OCI-LY1 (cell line): ENCODE measurements at regions not wholly inside any gene's neighbourhood (a gene's known extent, or its start where the extent isn't known, plus 50 kb on each side); places are given as distances from the start of the nearest gene placed in this dataset.

Source experiments
- H2AFZ ChIP-seq: fragments of 200-600 bp; sonication (generic), shearing (Covaris generic); 2 replicates; pipeline ENCODE4 v1.6.0; 2014; ENCODE audit warnings: antibody characterized with exemption, mild to moderate bottlenecking, low read length
- H3F3A ChIP-seq: fragments of 200-600 bp; sonication (generic), shearing (Covaris generic); 2 replicates; pipeline ENCODE4 v1.6.0; 2014; ENCODE audit warnings: mild to moderate bottlenecking, antibody characterized with exemption, low read length, moderate library complexity; ENCODE audit not compliant: insufficient read depth
- H3K27ac ChIP-seq: fragments of 200-600 bp; sonication (generic); 2 replicates; pipeline ENCODE4 v1.5.1; 2014; ENCODE audit warnings: low read length, mixed run types, mild to moderate bottlenecking, low read depth; ENCODE audit not compliant: poor library complexity, severe bottlenecking
- H3K27me3 ChIP-seq: fragments of 200-600 bp; sonication (generic); 2 replicates; pipeline ENCODE4 v1.6.0; 2014; ENCODE audit warnings: antibody characterized with exemption, mild to moderate bottlenecking, low read length, moderate library complexity; ENCODE audit not compliant: insufficient read depth
- H3K36me3 ChIP-seq: fragments of 200-600 bp; sonication (generic); 2 replicates; pipeline ENCODE4 v1.6.1; 2014; ENCODE audit warnings: mild to moderate bottlenecking, antibody characterized with exemption, low read length, moderate library complexity, mixed read lengths; ENCODE audit not compliant: insufficient read depth
- H3K4me1 ChIP-seq: fragments of 200-600 bp; sonication (generic); 2 replicates; pipeline ENCODE4 v1.5.1; 2014; ENCODE audit warnings: mild to moderate bottlenecking, low read length, moderate library complexity; ENCODE audit not compliant: insufficient read depth, severe bottlenecking
- H3K4me2 ChIP-seq: fragments of 200-600 bp; sonication (generic), shearing (Covaris generic); 2 replicates; pipeline ENCODE4 v1.6.1; 2014; ENCODE audit warnings: low read length
- H3K4me3 ChIP-seq: fragments of 200-600 bp; sonication (generic); 2 replicates; pipeline ENCODE4 v1.5.1; 2014; ENCODE audit warnings: low read length, low read depth, mild to moderate bottlenecking, mixed read lengths; ENCODE audit not compliant: poor library complexity, severe bottlenecking
- H3K79me2 ChIP-seq: fragments of 200-600 bp; shearing (Covaris generic); 2 replicates; pipeline ENCODE4 v1.6.1; 2016; ENCODE audit warnings: mixed run types, low read length, mixed read lengths; ENCODE audit not compliant: insufficient read depth
- H3K9ac ChIP-seq: fragments of 200-600 bp; sonication (generic), shearing (Covaris generic); 2 replicates; pipeline ENCODE4 v1.6.1; 2014; ENCODE audit warnings: mild to moderate bottlenecking, low read length, mixed read lengths
- H3K9me2 ChIP-seq: fragments of 200-600 bp; sonication (generic), shearing (Covaris generic); 2 replicates; pipeline ENCODE4 v1.6.1; 2014; ENCODE audit warnings: low read depth, mild to moderate bottlenecking, low read length, mixed read lengths
- H3K9me3 ChIP-seq: fragments of 200-600 bp; shearing (Covaris generic); 2 replicates; pipeline ENCODE4 v1.6.1; 2014; ENCODE audit warnings: low read length, mixed read lengths
- H4K20me1 ChIP-seq: fragments of 200-600 bp; sonication (generic), shearing (Covaris generic); 2 replicates; pipeline ENCODE4 v1.6.0; 2016; ENCODE audit warnings: mild to moderate bottlenecking, low read length; ENCODE audit not compliant: insufficient read depth
- CTCF ChIP-seq: fragments of 200-600 bp; sonication (generic), shearing (Covaris generic); IDR thresholded peaks from 2 replicates; pipeline ENCODE4 v1.5.1; 2017; ENCODE audit warnings: mild to moderate bottlenecking, antibody characterized with exemption, low read length, moderate library complexity, mixed read lengths
- EZH2 ChIP-seq: fragments of 200-600 bp; sonication (generic), shearing (Covaris generic); IDR thresholded peaks from 2 replicates; pipeline ENCODE4 v1.8.0; 2017; ENCODE audit warnings: borderline replicate concordance, mixed run types, mild to moderate bottlenecking, antibody characterized with exemption, low read length, moderate library complexity, mixed read lengths

- no peaks in the 10 kb centered on the region for H3K4me1 ChIP-seq
- no peaks in the 10 kb centered on the region for H3K9me2 ChIP-seq
- no peak overlapping the region for H3K27ac ChIP-seq
- no peak for TF ChIP-seq CTCF
- TF ChIP-seq EZH2, result no peak
- no peaks in the 10 kb centered on the region for H4K20me1 ChIP-seq
- no peaks in the 10 kb centered on the region for H3K79me2 ChIP-seq
- H3K27me3 ChIP-seq, result no peaks in the 10 kb centered on the region
- no peaks in the 10 kb centered on the region for H3F3A ChIP-seq
- no peaks in the 10 kb centered on the region for H3K36me3 ChIP-seq
- H2AFZ ChIP-seq, result no peak overlapping the region
- no peak overlapping the region for H3K4me3 ChIP-seq
- H3K9ac ChIP-seq, result no peak overlapping the region
- no peaks in the 10 kb centered on the region for H3K9me3 ChIP-seq
- no peak overlapping the region for H3K4me2 ChIP-seq
These were observed 531.2 kb upstream of the VRK2 start for GRCh38 chr2:57515366-57515765.

GRCh38 chr2:57516698-57517340 is 529.8 kb upstream of the VRK2 start:
- no peaks in the 10 kb centered on the region for H3K9me2 ChIP-seq
- no peaks in the 10 kb centered on the region for H4K20me1 ChIP-seq
- H2AFZ ChIP-seq, result no peak overlapping the region
- H3K36me3 ChIP-seq, result no peaks in the 10 kb centered on the region
- no peaks in the 10 kb centered on the region for H3K4me1 ChIP-seq
- H3K9me3 ChIP-seq, result no peaks in the 10 kb centered on the region
- no peak overlapping the region for H3K4me3 ChIP-seq
- H3K27me3 ChIP-seq, result no peaks in the 10 kb centered on the region
- H3K4me2 ChIP-seq, result no peak overlapping the region
- TF ChIP-seq CTCF (peak; percentile 57), EZH2 (no peak)
- H3K79me2 ChIP-seq, result no peaks in the 10 kb centered on the region
- H3K27ac ChIP-seq, result no peak overlapping the region
- no peaks in the 10 kb centered on the region for H3F3A ChIP-seq
- H3K9ac ChIP-seq, result no peak overlapping the region

- H3K27me3 ChIP-seq, result no peaks in the 10 kb centered on the region
- H3K79me2 ChIP-seq, result no peaks in the 10 kb centered on the region
- H3K9me2 ChIP-seq, result no peaks in the 10 kb centered on the region
- no peaks in the 10 kb centered on the region for H4K20me1 ChIP-seq
- H3K27ac ChIP-seq, result no peak overlapping the region
- TF ChIP-seq CTCF, result no peak
- no peak for TF ChIP-seq EZH2
- H3K4me3 ChIP-seq, result no peak overlapping the region
- H3F3A ChIP-seq, result no peaks in the 10 kb centered on the region
- no peaks in the 10 kb centered on the region for H3K9me3 ChIP-seq
- H3K36me3 ChIP-seq, result no peaks in the 10 kb centered on the region
- H2AFZ ChIP-seq, result no peak overlapping the region
- H3K4me1 ChIP-seq, result no peaks in the 10 kb centered on the region
- no peak overlapping the region for H3K9ac ChIP-seq
- H3K4me2 ChIP-seq, result no peak overlapping the region
These were observed 523.3 kb upstream of the VRK2 start for GRCh38 chr2:57523304-57523703.
